Stimulated activated CD4-positive, alpha-beta T cell treated with anti-CD3 and anti-CD28 coated beads, Interleukin-15, amount 100 ng/mL, for 24 hours (primary cell): ENCODE measurements at regions not wholly inside any gene's neighbourhood (a gene's known extent, or its start where the extent isn't known, plus 50 kb on each side); places are given as distances from the start of the nearest gene placed in this dataset.
"Not testable (repeated sequence)": the region's sequence is repeated elsewhere in the genome, so short reads cannot be mapped to it uniquely, and the experiment has no call there.

Experiments
- DNase-seq: peaks from one replicate; pipeline ENCODE4 v3.0.0-alpha.2; 2020

- DNase-seq, result no peak
Observed at GRCh38 chr13:60214213-60215055, 50.7 kb upstream of the DIAPH3 start.

GRCh38 chr13:60220072-60220471 lies 56.3 kb upstream of the DIAPH3 start:
- no peak for DNase-seq

- DNase-seq, result no peak
Observed at GRCh38 chr13:60221581-60221980, 57.9 kb upstream of the DIAPH3 start.

GRCh38 chr13:60226507-60226906 lies 62.8 kb upstream of the DIAPH3 start:
- DNase-seq, result no peak

GRCh38 chr13:60227158-60227557 lies 63.4 kb upstream of the DIAPH3 start:
- DNase-seq, result no peak

GRCh38 chr13:60229708-60230272 lies 66.1 kb upstream of the DIAPH3 start:
- DNase-seq, result no peak

GRCh38 chr13:60230593-60230992 lies 66.9 kb upstream of the DIAPH3 start:
- no peak for DNase-seq

GRCh38 chr13:60242043-60242595 lies 78.4 kb upstream of the DIAPH3 start:
- no peak for DNase-seq

- no peak for DNase-seq
Observed at GRCh38 chr13:60244381-60244780, 80.7 kb upstream of the DIAPH3 start.

GRCh38 chr13:60251419-60251818 lies 87.7 kb upstream of the DIAPH3 start:
- DNase-seq, result not testable (repeated sequence)

- no peak for DNase-seq
Observed at GRCh38 chr13:60258349-60258748, 94.6 kb upstream of the DIAPH3 start.

GRCh38 chr13:60260440-60260839 lies 96.7 kb upstream of the DIAPH3 start:
- no peak for DNase-seq

- no peak for DNase-seq
Observed at GRCh38 chr13:60261432-60262351, 98.0 kb upstream of the DIAPH3 start.

- DNase-seq, result no peak
Observed at GRCh38 chr13:60265566-60265965, 101.8 kb upstream of the DIAPH3 start.

- peak; percentile 4 for DNase-seq
Observed at GRCh38 chr13:60267498-60268202, 103.9 kb upstream of the DIAPH3 start.

- DNase-seq, result no peak
Observed at GRCh38 chr13:60268203-60268555, 104.5 kb upstream of the DIAPH3 start.

- DNase-seq, result no peak
Observed at GRCh38 chr13:60273971-60274527, 110.3 kb upstream of the DIAPH3 start.

- DNase-seq, result no peak
Observed at GRCh38 chr13:60274655-60275054, 110.9 kb upstream of the DIAPH3 start.

- DNase-seq, result no peak
Observed at GRCh38 chr13:60275208-60275607, 111.5 kb upstream of the DIAPH3 start.

GRCh38 chr13:60280524-60280923 lies 116.5 kb upstream of the TDRD3 start:
- not testable (repeated sequence) for DNase-seq

GRCh38 chr13:60282186-60282585 lies 114.8 kb upstream of the TDRD3 start:
- no peak for DNase-seq

- no peak for DNase-seq
Observed at GRCh38 chr13:60282708-60283107, 114.3 kb upstream of the TDRD3 start.
